H1 (cell line): ENCODE measurements at regions not wholly inside any gene's neighbourhood (a gene's known extent, or its start where the extent isn't known, plus 50 kb on each side); places are given as distances from the start of the nearest gene placed in this dataset.

Experiments
- MAFK ChIP-seq: IDR thresholded peaks from 2 replicates; pipeline ENCODE4 v1.6.1; 2012; ENCODE audit warnings: low read depth, mild to moderate bottlenecking, improper control_type of control experiment, low read length
- RAD21 ChIP-seq, 2 experiments: IDR thresholded peaks in 1 of 2; conservative IDR thresholded peaks in 1 of 2; 2 replicates each; pipeline ENCODE4 v1.6.1; 2011; ENCODE audit warnings: low read depth in 2 of 2, low read length in 2 of 2, improper control_type of control experiment in 1 of 2, inconsistent platforms in 1 of 2, mild to moderate bottlenecking in 1 of 2, moderate library complexity in 1 of 2

- TF ChIP-seq MAFK (no peak), RAD21 (IDR thresholded peaks at IDR 0.05 in 1 of 2, conservative IDR thresholded peaks at IDR 0.05 in 1 of 2; ENCODE audit: low read depth in 2 of 2, low read length in 2 of 2) (no peak)
Measured at GRCh38 chr10:3528271-3528670, 256.7 kb downstream of the KLF6 start (continued).
